HepG2 (cell line): ENCODE measurements at regions not wholly inside any gene's neighbourhood (a gene's known extent, or its start where the extent isn't known, plus 50 kb on each side); places are given as distances from the start of the nearest gene placed in this dataset.

Experiments
- AHDC1 ChIP-seq: sonication (generic); formaldehyde crosslinking; IDR thresholded peaks from 2 replicates; pipeline ENCODE4 v1.5.1; 2020; ENCODE audit warnings: mild to moderate bottlenecking, missing genetic modification reagents, borderline replicate concordance
- CTCF ChIP-seq: sonication (generic); formaldehyde crosslinking; IDR thresholded peaks from 2 replicates; pipeline ENCODE4 v1.5.0; 2020; ENCODE audit warnings: mild to moderate bottlenecking, missing genetic modification reagents, moderate library complexity
- HHEX ChIP-seq: IDR thresholded peaks from 2 replicates; pipeline ENCODE4 v1.6.1; 2016; ENCODE audit warnings: control low read depth
- JUNB ChIP-seq: sonication (generic); formaldehyde crosslinking; IDR thresholded peaks from 2 replicates; pipeline ENCODE4 v1.8.0; 2022; ENCODE audit warnings: missing genetic modification reagents, mild to moderate bottlenecking, borderline replicate concordance
- KDM1A ChIP-seq: IDR thresholded peaks from 2 replicates; pipeline ENCODE4 v1.6.1; 2016; ENCODE audit warnings: missing compliant biosample characterization
- MAFG ChIP-seq: sonication (generic); formaldehyde crosslinking; IDR thresholded peaks from 2 replicates; pipeline ENCODE4 v1.5.1; 2020; ENCODE audit warnings: mild to moderate bottlenecking, missing genetic modification reagents
- NFYB ChIP-seq: sonication (generic); formaldehyde crosslinking; IDR thresholded peaks from 2 replicates; pipeline ENCODE4 v1.4.0; 2020; ENCODE audit warnings: missing genetic modification reagents
- POLR2A ChIP-seq, 2 experiments: IDR thresholded peaks; 2 replicates each; pipeline ENCODE4 v1.6.1; 2011; ENCODE audit warnings: low read depth in 2 of 2, low read length in 2 of 2, mild to moderate bottlenecking in 1 of 2, moderate library complexity in 1 of 2; ENCODE audit not compliant: insufficient read depth in 1 of 2
- SNAI1 ChIP-seq: sonication (generic); formaldehyde crosslinking; IDR thresholded peaks from 2 replicates; pipeline ENCODE4 v1.5.0; 2020; ENCODE audit warnings: mild to moderate bottlenecking, missing genetic modification reagents, borderline replicate concordance
- STAG1 ChIP-seq: sonication (generic); formaldehyde crosslinking; IDR thresholded peaks from 2 replicates; pipeline ENCODE4 v1.4.0; 2020; ENCODE audit warnings: missing genetic modification reagents
- ZC3H13 ChIP-seq: sonication (generic); formaldehyde crosslinking; IDR thresholded peaks from 2 replicates; pipeline ENCODE4 v1.8.1; 2023; ENCODE audit warnings: mild to moderate bottlenecking, missing genetic modification reagents, moderate library complexity
- ZNF280B ChIP-seq: sonication (generic); formaldehyde crosslinking; IDR thresholded peaks from 2 replicates; pipeline ENCODE4 v1.5.0; 2020; ENCODE audit warnings: missing genetic modification reagents, mild to moderate bottlenecking, borderline replicate concordance
- ZNF776 ChIP-seq: sonication (generic); formaldehyde crosslinking; IDR thresholded peaks from 2 replicates; pipeline ENCODE4 v1.4.0; 2020; ENCODE audit warnings: mild to moderate bottlenecking, missing genetic modification reagents

- TF ChIP-seq ZC3H13 (no peak), ZNF280B (CRISPR knock-in tag) (no peak), POLR2A (IDR thresholded peaks at IDR 0.05; ENCODE audit: insufficient read depth in 1 of 2, low read depth in 2 of 2, low read length in 2 of 2) (no peak), CTCF (no peak), AHDC1 (CRISPR knock-in tag) (no peak), HHEX (CRISPR knock-in tag) (no peak), STAG1 (CRISPR knock-in tag) (no peak), KDM1A (CRISPR knock-in tag) (no peak), MAFG (no peak), SNAI1 (CRISPR knock-in tag) (no peak), ZNF776 (no peak), JUNB (CRISPR knock-in tag) (no peak), NFYB (CRISPR knock-in tag) (no peak)
Measured at GRCh38 chr7:42457663-42458062, 220.7 kb upstream of the GLI3 start.
